LoVo (cell line): ENCODE measurements at regions not wholly inside any gene's neighbourhood (a gene's known extent, or its start where the extent isn't known, plus 50 kb on each side); places are given as distances from the start of the nearest gene placed in this dataset.
"Not testable (repeated sequence)": the region's sequence is repeated elsewhere in the genome, so short reads cannot be mapped to it uniquely, and the experiment has no call there.

ENCODE experiments used
- DNase-seq: peaks from one replicate; pipeline ENCODE4 v3.0.0-alpha.2; 2016; ENCODE audit warnings: low spot score

GRCh38 chr6:21847711-21848480 lies 254.3 kb downstream of the SOX4 start:
- no peak for DNase-seq

GRCh38 chr6:21850691-21851090 lies 257.1 kb downstream of the SOX4 start:
- no peak for DNase-seq

GRCh38 chr6:21855811-21856455 lies 262.4 kb downstream of the SOX4 start:
- DNase-seq, result no peak

GRCh38 chr6:21856456-21856825 lies 262.9 kb downstream of the SOX4 start:
- no peak for DNase-seq

GRCh38 chr6:21856844-21857243 lies 263.3 kb downstream of the SOX4 start:
- no peak for DNase-seq

GRCh38 chr6:21858076-21858475 lies 264.5 kb downstream of the SOX4 start:
- DNase-seq, result no peak

GRCh38 chr6:21859193-21859735 lies 265.7 kb downstream of the SOX4 start:
- DNase-seq, result no peak

GRCh38 chr6:21861942-21862341 lies 268.4 kb downstream of the SOX4 start:
- DNase-seq, result no peak

- no peak for DNase-seq
These were observed 270.7 kb downstream of the SOX4 start for GRCh38 chr6:21864206-21864605.

- DNase-seq, result no peak
These were observed 274.7 kb downstream of the SOX4 start for GRCh38 chr6:21868226-21868625.

- no peak for DNase-seq
These were observed 275.7 kb downstream of the SOX4 start for GRCh38 chr6:21869085-21869771.

- DNase-seq, result no peak
These were observed 276.7 kb downstream of the SOX4 start for GRCh38 chr6:21870076-21870730.

GRCh38 chr6:21871831-21872230 lies 278.3 kb downstream of the SOX4 start:
- no peak for DNase-seq

GRCh38 chr6:21872749-21873148 lies 279.2 kb downstream of the SOX4 start:
- DNase-seq, result no peak

- no peak for DNase-seq
These were observed 280.0 kb downstream of the SOX4 start for GRCh38 chr6:21873562-21873961.

- no peak for DNase-seq
These were observed 280.8 kb downstream of the SOX4 start for GRCh38 chr6:21874372-21874771.

GRCh38 chr6:21877037-21877436 lies 283.5 kb downstream of the SOX4 start:
- DNase-seq, result not testable (repeated sequence)

GRCh38 chr6:21880249-21880648 lies 286.7 kb downstream of the SOX4 start:
- DNase-seq, result not testable (repeated sequence)

- no peak for DNase-seq
These were observed 288.5 kb downstream of the SOX4 start for GRCh38 chr6:21881969-21882465.

- DNase-seq, result no peak
These were observed 290.2 kb downstream of the SOX4 start for GRCh38 chr6:21883595-21884328.

GRCh38 chr6:21885111-21885510 lies 291.6 kb downstream of the SOX4 start:
- DNase-seq, result no peak
